ENCODE measurements at regions not wholly inside any gene's neighbourhood (a gene's known extent, or its start where the extent isn't known, plus 50 kb on each side); places are given as distances from the start of the nearest gene placed in this dataset.

- DNase-seq: no peak
- H3K4me3 ChIP-seq (ENCODE audit: low read length): no peak overlapping the region
- H3K36me3 ChIP-seq (ENCODE audit: control insufficient read depth, insufficient read depth, low read length): no peaks in the 10 kb centered on the region
- 100% methylated on average over 1 of the region's 6 CpGs for WGBS (ENCODE audit: insufficient coverage, low lambda C conversion rate)
- H3K27ac ChIP-seq (ENCODE audit: low read length): no peak overlapping the region
- no peaks in the 10 kb centered on the region for H3K27me3 ChIP-seq (ENCODE audit: control insufficient read depth, insufficient read depth, low read length)
- no peaks in the 10 kb centered on the region for H3K4me1 ChIP-seq (ENCODE audit: control insufficient read depth, insufficient read depth, low read length)
- no peaks in the 10 kb centered on the region for H3K9me3 ChIP-seq (ENCODE audit: control insufficient read depth, low read depth, low read length)
These were observed 241.5 kb downstream of the GXYLT1 start for GRCh38 chr12:41903014-41903708.

DNA sequence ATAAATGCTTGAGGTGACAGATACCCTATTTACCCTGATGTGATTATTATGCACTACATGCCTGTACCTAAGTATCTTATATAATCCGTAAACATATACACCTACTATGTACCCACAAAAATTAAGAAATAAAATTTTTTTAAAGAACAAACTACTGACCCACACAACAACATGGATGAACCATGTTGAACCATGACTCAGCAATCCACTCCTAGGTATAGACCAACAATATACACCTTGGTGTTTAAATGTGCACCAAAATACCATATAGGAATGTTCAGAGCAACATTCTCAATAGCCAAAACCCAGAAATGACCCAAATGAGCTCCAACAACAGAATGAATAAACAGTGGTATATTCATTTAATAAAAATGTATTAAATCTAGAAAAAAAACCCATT is 245.1 kb downstream of the GXYLT1 start:
- no peak for DNase-seq
- no peaks in the 10 kb centered on the region for H3K36me3 ChIP-seq (ENCODE audit: control insufficient read depth, insufficient read depth, low read length)
- WGBS (ENCODE audit: insufficient coverage, low lambda C conversion rate): 100% methylated on average over 1 of the region's 1 CpG
- H3K27me3 ChIP-seq (ENCODE audit: control insufficient read depth, insufficient read depth, low read length): no peaks in the 10 kb centered on the region
- no peaks in the 10 kb centered on the region for H3K4me1 ChIP-seq (ENCODE audit: control insufficient read depth, insufficient read depth, low read length)
- H3K4me3 ChIP-seq (ENCODE audit: low read length): no peak overlapping the region
- no peak overlapping the region for H3K27ac ChIP-seq (ENCODE audit: low read length)
- no peaks in the 10 kb centered on the region for H3K9me3 ChIP-seq (ENCODE audit: control insufficient read depth, low read depth, low read length)

- 83% methylated on average over 1 of the region's 1 CpG for WGBS (ENCODE audit: insufficient coverage, low lambda C conversion rate)
- H3K27ac ChIP-seq (ENCODE audit: low read length): no peak overlapping the region
- H3K36me3 ChIP-seq (ENCODE audit: control insufficient read depth, insufficient read depth, low read length): no peaks in the 10 kb centered on the region
- no peaks in the 10 kb centered on the region for H3K27me3 ChIP-seq (ENCODE audit: control insufficient read depth, insufficient read depth, low read length)
- H3K4me1 ChIP-seq (ENCODE audit: control insufficient read depth, insufficient read depth, low read length): no peaks in the 10 kb centered on the region
- no peak overlapping the region for H3K4me3 ChIP-seq (ENCODE audit: low read length)
- H3K9me3 ChIP-seq (ENCODE audit: control insufficient read depth, low read depth, low read length): no peaks in the 10 kb centered on the region
- no peak for DNase-seq
These were observed 247.1 kb downstream of the GXYLT1 start for GRCh38 chr12:41897593-41897992.

GRCh38 chr12:41893491-41893890 is 251.2 kb downstream of the GXYLT1 start:
- no peaks in the 10 kb centered on the region for H3K27me3 ChIP-seq (ENCODE audit: control insufficient read depth, insufficient read depth, low read length)
- H3K27ac ChIP-seq (ENCODE audit: low read length): no peak overlapping the region
- no peaks in the 10 kb centered on the region for H3K4me1 ChIP-seq (ENCODE audit: control insufficient read depth, insufficient read depth, low read length)
- H3K9me3 ChIP-seq (ENCODE audit: control insufficient read depth, low read depth, low read length): no peaks in the 10 kb centered on the region
- H3K36me3 ChIP-seq (ENCODE audit: control insufficient read depth, insufficient read depth, low read length): no peaks in the 10 kb centered on the region
- DNase-seq: no peak
- 100% methylated on average over 2 of the region's 3 CpGs for WGBS (ENCODE audit: insufficient coverage, low lambda C conversion rate)
- no peak overlapping the region for H3K4me3 ChIP-seq (ENCODE audit: low read length)

DNA sequence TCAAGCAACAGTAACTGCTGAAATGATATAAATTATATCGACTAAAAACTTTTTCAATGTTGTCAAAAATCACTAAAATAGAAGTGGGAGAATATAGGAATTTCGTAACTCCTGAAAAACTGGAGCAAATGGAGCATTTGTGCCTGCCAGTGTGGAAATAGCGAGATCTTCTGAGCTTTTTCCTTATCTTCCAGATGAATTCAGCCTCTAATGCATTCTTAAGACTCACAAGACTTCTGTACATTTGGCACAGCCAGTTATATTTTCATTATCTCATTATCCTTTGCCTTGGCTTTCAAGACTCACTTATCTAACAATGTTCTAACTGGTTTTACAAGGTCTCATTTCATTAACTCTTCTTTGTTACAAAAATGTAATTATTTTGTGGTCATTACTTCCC is 252.4 kb downstream of the GXYLT1 start:
- no peaks in the 10 kb centered on the region for H3K36me3 ChIP-seq (ENCODE audit: control insufficient read depth, insufficient read depth, low read length)
- WGBS (ENCODE audit: insufficient coverage, low lambda C conversion rate): 80% methylated on average over 1 of the region's 3 CpGs
- no peaks in the 10 kb centered on the region for H3K4me1 ChIP-seq (ENCODE audit: control insufficient read depth, insufficient read depth, low read length)
- no peak overlapping the region for H3K4me3 ChIP-seq (ENCODE audit: low read length)
- DNase-seq: no peak
- no peak overlapping the region for H3K27ac ChIP-seq (ENCODE audit: low read length)
- no peaks in the 10 kb centered on the region for H3K27me3 ChIP-seq (ENCODE audit: control insufficient read depth, insufficient read depth, low read length)
- no peaks in the 10 kb centered on the region for H3K9me3 ChIP-seq (ENCODE audit: control insufficient read depth, low read depth, low read length)

DNA sequence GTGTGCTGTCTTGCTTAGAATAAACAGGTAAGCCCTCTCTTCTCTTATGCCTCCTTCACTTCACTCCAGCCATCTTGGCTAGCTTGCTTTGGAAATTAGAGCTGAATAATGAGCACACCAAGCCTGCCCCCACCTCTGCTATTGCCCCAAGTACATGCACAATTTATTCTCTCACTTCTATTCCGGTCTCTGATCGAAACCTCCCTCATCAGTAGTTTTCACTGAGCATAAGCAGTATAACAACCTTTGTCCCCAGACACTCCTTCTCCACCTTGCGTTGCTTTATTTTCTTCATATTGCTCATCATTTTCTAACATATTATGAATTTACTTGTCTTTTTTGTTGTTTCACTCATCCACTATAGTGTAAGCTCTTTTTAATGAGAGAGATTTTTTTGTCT is 253.4 kb downstream of the GXYLT1 start:
- no peaks in the 10 kb centered on the region for H3K27me3 ChIP-seq (ENCODE audit: control insufficient read depth, insufficient read depth, low read length)
- no peaks in the 10 kb centered on the region for H3K9me3 ChIP-seq (ENCODE audit: control insufficient read depth, low read depth, low read length)
- H3K36me3 ChIP-seq (ENCODE audit: control insufficient read depth, insufficient read depth, low read length): no peaks in the 10 kb centered on the region
- H3K27ac ChIP-seq (ENCODE audit: low read length): no peak overlapping the region
- DNase-seq: no peak
- WGBS (ENCODE audit: insufficient coverage, low lambda C conversion rate): 100% methylated on average over 1 of the region's 3 CpGs
- no peaks in the 10 kb centered on the region for H3K4me1 ChIP-seq (ENCODE audit: control insufficient read depth, insufficient read depth, low read length)
- no peak overlapping the region for H3K4me3 ChIP-seq (ENCODE audit: low read length)

- Histone ChIP-seq H3K9me3 (ENCODE audit: control insufficient read depth, low read depth, low read length) (no peaks in the 10 kb centered on the region), H3K27ac (ENCODE audit: low read length) (no peak overlapping the region), H3K27me3 (ENCODE audit: control insufficient read depth, insufficient read depth, low read length) (no peaks in the 10 kb centered on the region), H3K4me3 (ENCODE audit: low read length) (no peak overlapping the region), H3K4me1 (ENCODE audit: control insufficient read depth, insufficient read depth, low read length) (no peaks in the 10 kb centered on the region), H3K36me3 (ENCODE audit: control insufficient read depth, insufficient read depth, low read length) (no peaks in the 10 kb centered on the region)
- no peak for DNase-seq
These were observed 256.4 kb downstream of the GXYLT1 start for GRCh38 chr12:41888285-41888684.

GRCh38 chr12:41881891-41882805 is 262.5 kb downstream of the GXYLT1 start:
- no peak for DNase-seq
- no peak overlapping the region for H3K4me3 ChIP-seq (ENCODE audit: low read length)
- no peak overlapping the region for H3K27ac ChIP-seq (ENCODE audit: low read length)
- WGBS (ENCODE audit: insufficient coverage, low lambda C conversion rate): no CpG with 5 or more reads among the region's 5 CpGs
- H3K9me3 ChIP-seq (ENCODE audit: control insufficient read depth, low read depth, low read length): no peaks in the 10 kb centered on the region
- no peaks in the 10 kb centered on the region for H3K36me3 ChIP-seq (ENCODE audit: control insufficient read depth, insufficient read depth, low read length)
- no peaks in the 10 kb centered on the region for H3K27me3 ChIP-seq (ENCODE audit: control insufficient read depth, insufficient read depth, low read length)
- H3K4me1 ChIP-seq (ENCODE audit: control insufficient read depth, insufficient read depth, low read length): no peaks in the 10 kb centered on the region

DNA sequence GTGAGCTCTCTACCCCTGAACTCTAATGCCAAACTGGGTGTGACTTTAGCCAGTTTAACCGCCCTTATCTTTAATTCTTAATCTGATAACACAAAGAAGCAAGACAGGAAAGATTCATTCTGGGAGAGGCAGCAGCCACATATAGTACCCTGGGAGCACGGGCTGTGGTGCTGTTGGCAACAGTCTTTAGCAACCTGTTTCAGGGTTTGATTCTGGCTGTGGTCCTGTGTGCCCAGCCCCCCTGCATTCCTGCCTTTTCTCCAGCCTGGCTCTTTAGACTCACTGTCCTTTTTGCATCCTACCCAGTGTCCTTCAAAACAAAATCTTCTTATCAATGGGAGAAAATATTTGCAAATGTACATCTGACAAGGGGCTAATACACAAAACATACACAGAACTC is 275.2 kb downstream of the GXYLT1 start:
- H3K4me3 ChIP-seq (ENCODE audit: low read length): no peak overlapping the region

GRCh38 chr12:41866878-41867430 is 277.7 kb downstream of the GXYLT1 start:
- Histone ChIP-seq H3K4me3 (ENCODE audit: low read length) (no peak overlapping the region), H3K9me3 (ENCODE audit: control insufficient read depth, low read depth, low read length) (peaks cover 2% of the 10 kb centered on the region), H3K4me1 (ENCODE audit: control insufficient read depth, insufficient read depth, low read length) (no peaks in the 10 kb centered on the region), H3K36me3 (ENCODE audit: control insufficient read depth, insufficient read depth, low read length) (no peaks in the 10 kb centered on the region), H3K27ac (ENCODE audit: low read length) (no peak overlapping the region), H3K27me3 (ENCODE audit: control insufficient read depth, insufficient read depth, low read length) (no peaks in the 10 kb centered on the region)
- 60% methylated on average over 1 of the region's 4 CpGs for whole genome bisulfite sequencing (ENCODE audit: insufficient coverage, low lambda C conversion rate)
- no peak for DNase-seq

More for the DNA sequence above, 275.2 kb downstream of the GXYLT1 start:
- Histone ChIP-seq H3K36me3 (ENCODE audit: control insufficient read depth, insufficient read depth, low read length) (no peaks in the 10 kb centered on the region), H3K9me3 (ENCODE audit: control insufficient read depth, low read depth, low read length) (peaks cover 2% of the 10 kb centered on the region), H3K4me1 (ENCODE audit: control insufficient read depth, insufficient read depth, low read length) (no peaks in the 10 kb centered on the region), H3K27me3 (ENCODE audit: control insufficient read depth, insufficient read depth, low read length) (no peaks in the 10 kb centered on the region), H3K27ac (ENCODE audit: low read length) (no peak overlapping the region)
- DNase-seq: no peak
- WGBS (ENCODE audit: insufficient coverage, low lambda C conversion rate): no CpG with 5 or more reads among the region's 2 CpGs

All from large intestine (tissue), 3 donors.